ENCODE measurements at regions not wholly inside any gene's neighbourhood (a gene's known extent, or its start where the extent isn't known, plus 50 kb on each side); places are given as distances from the start of the nearest gene placed in this dataset.

DNA sequence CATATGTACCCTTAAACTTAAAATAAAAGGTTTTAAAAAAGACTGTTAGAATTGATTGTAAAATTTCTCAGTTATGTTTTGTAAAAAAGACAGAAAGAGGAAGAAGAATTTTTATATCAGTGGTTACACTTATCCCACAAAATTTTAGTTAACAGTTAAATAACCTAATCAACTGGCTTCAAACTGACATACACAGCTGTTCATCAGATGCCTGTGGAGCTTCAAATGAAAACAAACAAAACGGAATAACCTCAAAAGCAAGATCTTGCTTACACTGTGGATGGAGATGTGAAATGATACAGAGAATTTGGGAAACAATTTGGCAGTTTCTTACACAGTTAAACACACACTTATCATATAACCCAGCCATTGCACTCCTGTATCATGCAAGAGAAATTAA lies 521.0 kb downstream of the ETS1 start:
- no peak overlapping the region for H3K4me3 ChIP-seq (ENCODE audit: control insufficient read depth, low read depth, low read length)
- DNase-seq (ENCODE audit: low read depth) = no peak
- TF ChIP-seq, protein P1, sequence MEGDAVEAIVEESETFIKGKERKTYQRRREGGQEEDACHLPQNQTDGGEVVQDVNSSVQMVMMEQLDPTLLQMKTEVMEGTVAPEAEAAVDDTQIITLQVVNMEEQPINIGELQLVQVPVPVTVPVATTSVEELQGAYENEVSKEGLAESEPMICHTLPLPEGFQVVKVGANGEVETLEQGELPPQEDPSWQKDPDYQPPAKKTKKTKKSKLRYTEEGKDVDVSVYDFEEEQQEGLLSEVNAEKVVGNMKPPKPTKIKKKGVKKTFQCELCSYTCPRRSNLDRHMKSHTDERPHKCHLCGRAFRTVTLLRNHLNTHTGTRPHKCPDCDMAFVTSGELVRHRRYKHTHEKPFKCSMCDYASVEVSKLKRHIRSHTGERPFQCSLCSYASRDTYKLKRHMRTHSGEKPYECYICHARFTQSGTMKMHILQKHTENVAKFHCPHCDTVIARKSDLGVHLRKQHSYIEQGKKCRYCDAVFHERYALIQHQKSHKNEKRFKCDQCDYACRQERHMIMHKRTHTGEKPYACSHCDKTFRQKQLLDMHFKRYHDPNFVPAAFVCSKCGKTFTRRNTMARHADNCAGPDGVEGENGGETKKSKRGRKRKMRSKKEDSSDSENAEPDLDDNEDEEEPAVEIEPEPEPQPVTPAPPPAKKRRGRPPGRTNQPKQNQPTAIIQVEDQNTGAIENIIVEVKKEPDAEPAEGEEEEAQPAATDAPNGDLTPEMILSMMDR (IDR thresholded peaks at IDR 0.05; ENCODE audit: control insufficient read depth, insufficient read depth, low read depth, low read length, missing control alignments) = no peak

DNA sequence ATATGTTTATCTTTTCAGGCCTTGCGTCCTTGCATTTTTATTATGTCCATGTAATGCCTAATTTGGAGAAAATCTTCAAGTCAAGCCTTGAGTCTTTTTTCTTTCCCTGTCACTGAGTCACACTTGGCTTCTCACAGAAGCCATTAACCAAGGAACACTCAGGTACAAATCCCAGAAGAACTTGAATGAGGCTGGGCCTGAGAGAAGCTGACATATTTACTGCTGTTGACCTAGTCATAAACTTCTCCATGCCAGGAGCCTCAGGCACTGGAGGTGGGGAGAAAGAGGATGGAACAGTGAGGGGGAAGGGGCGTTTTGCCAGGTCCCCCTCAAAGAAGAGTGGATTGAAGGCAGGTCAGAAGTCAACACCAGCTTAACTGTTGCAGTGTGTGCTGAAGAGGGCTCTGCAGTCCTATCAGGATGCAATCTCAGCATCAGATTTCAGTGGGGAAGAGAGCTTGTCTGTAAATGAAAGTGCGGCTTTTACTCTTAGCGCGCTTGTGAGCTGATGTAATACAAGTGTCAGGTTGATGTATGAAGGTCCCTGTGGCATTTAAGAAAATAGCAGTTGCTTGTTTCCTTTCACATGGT lies 526.0 kb downstream of the ETS1 start:
- H3K4me3 ChIP-seq (ENCODE audit: control insufficient read depth, low read depth, low read length) = no peak overlapping the region
- no peak for DNase-seq (ENCODE audit: low read depth)
- TF ChIP-seq, protein P1 (IDR thresholded peaks at IDR 0.05; ENCODE audit: control insufficient read depth, insufficient read depth, low read depth, low read length, missing control alignments) = no peak

DNA sequence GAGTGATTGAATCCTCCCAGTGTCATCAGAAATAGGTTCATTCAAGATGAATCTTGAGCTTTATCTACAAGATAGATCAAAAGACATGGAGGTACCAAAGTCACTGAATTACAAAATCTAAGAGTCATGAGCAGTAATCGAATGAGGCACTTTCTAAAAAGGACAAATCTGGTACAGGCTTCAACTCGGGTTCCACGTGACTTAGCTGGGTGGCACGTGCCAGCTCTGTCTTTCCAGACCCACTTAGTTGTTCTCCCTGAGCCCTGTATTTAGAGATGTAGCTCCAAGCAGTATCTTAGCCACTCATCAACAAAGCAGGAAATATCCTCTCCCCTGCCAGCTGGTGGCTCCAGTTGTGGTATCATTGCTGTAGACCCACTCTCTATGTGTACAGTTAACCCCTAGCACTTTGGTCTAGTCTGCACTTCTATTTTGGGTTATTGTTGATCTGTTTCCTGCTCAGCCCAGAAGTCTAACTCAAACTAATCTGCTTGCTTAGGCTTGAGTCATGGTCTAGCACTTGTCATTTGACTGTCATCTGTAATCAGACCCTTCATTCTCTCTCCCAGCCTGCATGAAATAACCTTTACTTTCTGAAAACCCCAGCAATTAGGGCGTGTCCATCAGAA lies 528.7 kb downstream of the ETS1 start:
- TF ChIP-seq, protein P1 (IDR thresholded peaks at IDR 0.05; ENCODE audit: control insufficient read depth, insufficient read depth, low read depth, low read length, missing control alignments) = no peak
- no peak for DNase-seq (ENCODE audit: low read depth)
- no peak overlapping the region for H3K4me3 ChIP-seq (ENCODE audit: control insufficient read depth, low read depth, low read length)

DNA sequence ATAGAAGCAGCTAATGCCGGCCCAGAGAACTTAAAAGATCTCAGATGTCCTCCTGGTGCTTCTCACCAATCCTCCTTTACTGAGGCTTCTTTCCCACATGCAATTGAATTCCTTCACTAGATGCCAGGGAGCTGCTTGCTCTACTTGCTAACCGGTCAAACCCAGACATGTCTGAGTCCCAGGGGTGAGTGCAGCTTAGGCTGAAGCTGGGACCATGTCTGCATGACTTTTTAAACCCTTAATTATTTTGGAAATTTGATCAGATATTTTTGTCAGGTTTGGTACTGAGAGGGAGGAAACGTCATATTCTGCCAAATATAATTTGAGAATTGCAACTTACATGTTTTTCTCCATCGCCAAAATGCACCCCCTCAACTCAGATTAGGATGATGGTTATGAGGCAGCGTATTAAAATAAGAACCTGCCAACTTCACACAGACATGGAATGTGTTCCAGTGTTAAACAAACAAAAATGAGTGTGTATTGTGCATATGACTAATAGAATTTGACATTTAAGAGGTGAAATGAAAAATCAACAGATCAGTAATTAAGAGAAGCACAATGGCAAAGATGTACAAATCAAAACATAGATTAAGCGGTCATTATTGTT lies 529.5 kb downstream of the ETS1 start:
- TF ChIP-seq, protein P1 (IDR thresholded peaks at IDR 0.05; ENCODE audit: control insufficient read depth, insufficient read depth, low read depth, low read length, missing control alignments) = no peak
- no peak overlapping the region for H3K4me3 ChIP-seq (ENCODE audit: control insufficient read depth, low read depth, low read length)
- DNase-seq (ENCODE audit: low read depth) = no peak

DNA sequence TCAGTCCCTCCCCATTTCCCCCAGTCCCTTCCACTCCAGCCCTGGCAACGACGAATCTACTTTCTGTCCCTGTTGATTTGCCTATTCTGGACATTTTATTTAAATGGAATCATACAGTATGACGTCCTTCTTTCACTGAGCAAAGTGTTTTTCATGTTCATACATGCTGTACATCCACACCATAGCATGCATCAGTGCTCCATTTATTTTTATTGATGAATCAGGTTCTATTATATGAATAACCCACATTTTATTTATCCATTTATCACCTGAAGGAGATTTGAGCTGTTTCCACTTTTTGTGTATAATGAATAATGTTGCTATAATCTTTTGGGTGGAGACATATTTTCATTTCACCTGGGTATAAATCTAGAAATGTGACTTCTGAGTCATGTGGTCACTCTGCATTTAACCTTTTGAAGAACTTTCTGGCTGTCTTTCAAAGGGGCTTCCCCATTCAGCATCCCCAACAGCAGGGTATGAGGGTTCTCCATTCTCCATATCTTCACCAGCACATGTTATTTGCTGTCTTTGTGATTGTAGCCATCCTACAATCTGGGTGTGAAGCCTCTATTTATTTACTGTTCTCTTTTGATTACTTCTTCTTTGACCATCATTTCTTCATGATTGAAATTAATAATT lies 531.7 kb downstream of the ETS1 start:
- H3K4me3 ChIP-seq (ENCODE audit: control insufficient read depth, low read depth, low read length) = no peak overlapping the region
- TF ChIP-seq, protein P1 (IDR thresholded peaks at IDR 0.05; ENCODE audit: control insufficient read depth, insufficient read depth, low read depth, low read length, missing control alignments) = no peak
- DNase-seq (ENCODE audit: low read depth) = no peak

DNA sequence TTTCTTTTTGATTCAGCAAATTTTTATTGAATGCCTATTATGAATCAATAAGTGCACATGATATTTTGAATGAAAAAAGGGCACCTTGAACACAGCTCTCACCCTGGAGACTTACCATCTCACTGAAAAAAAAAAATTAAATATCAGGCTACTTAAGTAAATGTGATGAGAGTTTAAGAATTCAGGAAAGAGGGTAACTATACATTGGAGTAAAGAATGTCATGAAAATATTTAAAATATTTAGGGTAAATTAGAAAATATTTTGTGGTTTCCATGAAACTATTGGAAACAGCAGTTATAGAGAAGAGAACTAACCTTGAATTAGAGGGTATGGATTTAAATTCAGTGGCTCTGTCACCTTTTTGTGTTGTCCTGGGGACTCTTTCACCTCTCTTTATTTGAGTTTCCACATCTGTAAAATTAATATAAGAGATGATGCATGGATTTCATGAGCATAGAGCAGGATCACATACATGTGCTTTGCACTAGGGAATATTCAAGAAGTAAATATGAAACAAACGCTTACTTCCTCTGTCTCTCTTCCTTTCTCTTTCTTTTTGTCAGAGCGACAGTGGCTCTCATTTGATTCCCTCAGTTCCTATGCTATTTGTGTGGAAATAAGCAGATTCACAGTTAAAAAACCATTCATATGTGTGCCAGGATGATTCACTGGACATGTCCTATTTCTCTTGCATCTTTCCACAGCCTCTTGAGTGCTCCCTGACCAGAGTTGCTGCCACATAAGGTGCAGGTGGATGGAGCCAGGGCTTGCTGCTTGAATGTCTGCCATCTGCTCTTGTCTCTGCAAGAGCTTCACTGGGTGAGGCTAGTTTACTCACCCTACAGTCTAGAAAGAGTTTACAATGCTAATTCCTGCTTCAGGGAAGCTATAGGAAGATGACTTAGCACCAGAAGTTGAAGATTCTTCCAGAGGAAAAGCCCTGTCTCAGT lies 533.1 kb downstream of the ETS1 start:
- DNase-seq (ENCODE audit: low read depth) = no peak
- no peak overlapping the region for H3K4me3 ChIP-seq (ENCODE audit: control insufficient read depth, low read depth, low read length)
- TF ChIP-seq, protein P1 (IDR thresholded peaks at IDR 0.05; ENCODE audit: control insufficient read depth, insufficient read depth, low read depth, low read length, missing control alignments) = no peak

All from AG09309 (cell line).